ENCODE measurements at regions not wholly inside any gene's neighbourhood (a gene's known extent, or its start where the extent isn't known, plus 50 kb on each side); places are given as distances from the start of the nearest gene placed in this dataset.
"Not testable (repeated sequence)": the region's sequence is repeated elsewhere in the genome, so short reads cannot be mapped to it uniquely, and the experiment has no call there.

DNA sequence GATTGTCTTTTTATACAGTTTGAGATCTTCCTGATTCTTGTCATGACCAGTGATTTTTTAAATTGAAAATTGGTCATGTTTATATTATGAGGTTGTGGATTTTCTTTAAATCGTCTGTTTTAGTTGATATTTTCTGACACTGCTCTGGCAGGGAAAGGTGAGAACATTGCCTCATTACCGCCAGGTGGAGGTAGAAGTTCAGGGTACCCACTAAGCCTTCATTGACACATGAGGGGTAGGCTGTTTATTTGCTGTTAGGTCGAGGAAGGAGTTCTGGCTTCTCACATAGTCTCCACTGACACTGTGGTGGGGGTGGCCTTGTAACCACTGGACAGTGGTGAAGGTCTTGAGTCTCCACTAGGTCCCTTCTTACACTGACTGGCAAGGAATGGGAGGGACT lies 117.6 kb upstream of the GPR101 start:
- Histone ChIP-seq H3K36me3 (no peaks in the 10 kb centered on the region), H3K4me1 (no peaks in the 10 kb centered on the region), H3K9me3 (replicated peaks in 1 of 11) (peaks cover 0 to 14% (median 0%) of the 10 kb centered on the region in 11 experiments; a peak in 2 of 22 replicates), H3K27me3 (peaks cover 84 to 100% (median 99%) of the 10 kb centered on the region in 11 experiments), H3K27ac (no peak overlapping the region), H4K20me1 (no peaks in the 10 kb centered on the region; a peak in 2 of 22 replicates), H3K4me3 (no peak overlapping the region), H3K9ac (no peak overlapping the region), H3K4me2 (no peak overlapping the region)
- TF ChIP-seq Cebpa-rat (IDR thresholded peaks at IDR 0.05), result no peak

GRCh38 chrX:137143864-137144263 lies 110.1 kb upstream of the GPR101 start:
- no peak for TF ChIP-seq Cebpa-rat (IDR thresholded peaks at IDR 0.05)
- H3K36me3 ChIP-seq, result no peaks in the 10 kb centered on the region

DNA sequence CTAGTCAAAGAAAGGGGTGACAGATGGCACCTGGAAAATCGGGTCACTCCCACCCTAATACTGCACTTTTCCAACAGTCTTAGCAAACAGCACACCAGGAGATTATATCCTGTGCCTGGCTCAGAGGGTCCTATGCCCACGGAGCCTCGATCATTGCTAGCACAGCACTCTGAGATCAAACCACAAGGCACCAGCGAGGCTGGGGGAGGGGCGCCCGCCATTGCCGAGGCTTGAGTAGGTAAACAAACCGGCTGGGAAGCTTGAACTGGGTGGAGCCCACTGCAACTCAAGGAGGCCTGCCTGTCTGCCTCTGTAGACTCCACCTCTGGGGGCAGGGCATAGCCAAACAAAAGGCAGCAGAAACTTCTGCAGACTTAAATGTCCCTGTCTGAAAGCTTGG lies 88.9 kb upstream of the GPR101 start:
- H3K9ac ChIP-seq, H3K4me3 ChIP-seq: not testable (repeated sequence)
- peaks cover 31 to 46% (median 37%) of the 10 kb centered on the region in 11 experiments for H3K27me3 ChIP-seq

More at GRCh38 chrX:137143864-137144263, 110.1 kb upstream of the GPR101 start:
- H3K27me3 ChIP-seq, result peaks cover 65 to 87% (median 76%) of the 10 kb centered on the region in 11 experiments
- peaks cover 0 to 9% (median 5%) of the 10 kb centered on the region in 11 experiments; a peak in 10 of 22 replicates for H3K9me3 ChIP-seq (replicated peaks in 1 of 11)
- no peak overlapping the region for H3K27ac ChIP-seq
- H3K4me2 ChIP-seq, result no peak overlapping the region
- no peaks in the 10 kb centered on the region; a peak in 2 of 22 replicates for H4K20me1 ChIP-seq
- no peak overlapping the region for H3K4me3 ChIP-seq
- H3K9ac ChIP-seq, result no peak overlapping the region
- no peaks in the 10 kb centered on the region for H3K4me1 ChIP-seq

GRCh38 chrX:137119049-137119448 lies 85.3 kb upstream of the GPR101 start:
- no peaks in the 10 kb centered on the region for H3K4me1 ChIP-seq
- H3K9ac ChIP-seq, result no peak overlapping the region
- H3K4me2 ChIP-seq, result no peak overlapping the region
- H3K36me3 ChIP-seq, result no peaks in the 10 kb centered on the region
- no peaks in the 10 kb centered on the region for H4K20me1 ChIP-seq
- no peak overlapping the region for H3K4me3 ChIP-seq
- peaks cover 50 to 73% (median 65%) of the 10 kb centered on the region in 11 experiments for H3K27me3 ChIP-seq
- no peak for TF ChIP-seq Cebpa-rat (IDR thresholded peaks at IDR 0.05)
- no peak overlapping the region for H3K27ac ChIP-seq
- peaks cover 0 to 22% (median 16%) of the 10 kb centered on the region in 11 experiments; a peak in 19 of 22 replicates for H3K9me3 ChIP-seq (replicated peaks in 1 of 11)

More for the DNA sequence above, 88.9 kb upstream of the GPR101 start:
- not testable (repeated sequence) for H3K4me1 ChIP-seq, H3K27ac ChIP-seq, H3K36me3 ChIP-seq, H4K20me1 ChIP-seq, H3K4me2 ChIP-seq
- peaks cover 0 to 22% (median 17%) of the 10 kb centered on the region in 11 experiments; a peak in 19 of 22 replicates for H3K9me3 ChIP-seq (replicated peaks in 1 of 11)

DNA sequence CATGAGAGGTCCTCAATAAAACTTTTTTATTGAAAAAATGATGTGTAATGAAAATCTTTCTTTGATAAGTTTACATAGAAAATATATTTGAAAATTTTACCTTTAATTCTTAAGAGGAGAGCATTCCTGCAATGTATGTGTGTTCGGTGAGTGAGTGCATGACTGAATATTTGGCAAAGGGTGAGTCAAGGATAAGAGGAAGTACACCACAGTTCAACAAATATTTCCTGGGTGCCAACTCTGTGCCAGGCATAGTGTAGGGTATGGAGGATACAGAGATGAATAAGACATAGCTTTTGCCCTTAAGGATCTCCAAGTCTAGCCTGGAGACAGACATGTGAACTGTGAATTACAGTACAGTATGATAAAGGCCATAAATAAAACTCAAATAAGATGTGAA lies 84.7 kb upstream of the GPR101 start:
- no peaks in the 10 kb centered on the region for H3K4me1 ChIP-seq
- H3K27ac ChIP-seq, result no peak overlapping the region
- no peak overlapping the region for H3K9ac ChIP-seq
- TF ChIP-seq Cebpa-rat (IDR thresholded peaks at IDR 0.05), result no peak
- no peaks in the 10 kb centered on the region for H4K20me1 ChIP-seq
- H3K4me2 ChIP-seq, result no peak overlapping the region
- peaks cover 0 to 22% (median 15%) of the 10 kb centered on the region in 11 experiments; a peak in 19 of 22 replicates for H3K9me3 ChIP-seq (replicated peaks in 1 of 11)
- H3K27me3 ChIP-seq, result peaks cover 50 to 73% (median 65%) of the 10 kb centered on the region in 11 experiments
- H3K36me3 ChIP-seq, result no peaks in the 10 kb centered on the region
- no peak overlapping the region for H3K4me3 ChIP-seq

GRCh38 chrX:137118136-137118535 lies 84.3 kb upstream of the GPR101 start:
- Histone ChIP-seq H3K4me1 (no peaks in the 10 kb centered on the region), H3K9me3 (replicated peaks in 1 of 11) (peaks cover 0 to 22% (median 14%) of the 10 kb centered on the region in 11 experiments; a peak in 19 of 22 replicates), H3K4me3 (no peak overlapping the region), H3K4me2 (no peak overlapping the region), H3K9ac (no peak overlapping the region), H3K36me3 (no peaks in the 10 kb centered on the region), H3K27me3 (peaks cover 50 to 77% (median 65%) of the 10 kb centered on the region in 11 experiments), H3K27ac (no peak overlapping the region), H4K20me1 (no peaks in the 10 kb centered on the region)
- no peak for TF ChIP-seq Cebpa-rat (IDR thresholded peaks at IDR 0.05)

- H3K4me3 ChIP-seq, H3K9ac ChIP-seq, H4K20me1 ChIP-seq, H3K36me3 ChIP-seq, H3K27ac ChIP-seq, H3K4me2 ChIP-seq, H3K4me1 ChIP-seq: not testable (repeated sequence)
- Histone ChIP-seq H3K9me3 (replicated peaks in 1 of 11) (peaks cover 6 to 17% (median 7%) of the 10 kb centered on the region in 11 experiments; a peak in 14 of 22 replicates), H3K27me3 (peaks cover 33 to 62% (median 51%) of the 10 kb centered on the region in 11 experiments; a peak in 20 of 22 replicates)
Measured at GRCh38 chrX:137107877-137108276, 74.1 kb upstream of the GPR101 start.

GRCh38 chrX:137101273-137101990 lies 67.6 kb upstream of the GPR101 start:
- no peaks in the 10 kb centered on the region for H3K4me1 ChIP-seq
- no peaks in the 10 kb centered on the region for H3K36me3 ChIP-seq
- no peak overlapping the region for H3K27ac ChIP-seq
- H3K4me2 ChIP-seq, result no peak overlapping the region
- H3K9ac ChIP-seq, result no peak overlapping the region
- H3K4me3 ChIP-seq, result no peak overlapping the region
- no peaks in the 10 kb centered on the region for H4K20me1 ChIP-seq
- no peak for TF ChIP-seq Cebpa-rat (IDR thresholded peaks at IDR 0.05)
- H3K9me3 ChIP-seq (replicated peaks in 1 of 11), result peaks cover 0 to 5% (median 0%) of the 10 kb centered on the region in 11 experiments; a peak in 1 of 22 replicates
- peaks cover 82 to 94% (median 93%) of the 10 kb centered on the region in 11 experiments for H3K27me3 ChIP-seq
